LNCAP (cell line): ENCODE measurements at regions not wholly inside any gene's neighbourhood (a gene's known extent, or its start where the extent isn't known, plus 50 kb on each side); places are given as distances from the start of the nearest gene placed in this dataset.

Experiments
- TF ChIP-seq, protein P1 (sequence below): fragments of 450-650 bp; IDR thresholded peaks from 2 replicates; pipeline ENCODE4 v1.5.1; 2017; ENCODE audit warnings: mild to moderate bottlenecking

DNA sequence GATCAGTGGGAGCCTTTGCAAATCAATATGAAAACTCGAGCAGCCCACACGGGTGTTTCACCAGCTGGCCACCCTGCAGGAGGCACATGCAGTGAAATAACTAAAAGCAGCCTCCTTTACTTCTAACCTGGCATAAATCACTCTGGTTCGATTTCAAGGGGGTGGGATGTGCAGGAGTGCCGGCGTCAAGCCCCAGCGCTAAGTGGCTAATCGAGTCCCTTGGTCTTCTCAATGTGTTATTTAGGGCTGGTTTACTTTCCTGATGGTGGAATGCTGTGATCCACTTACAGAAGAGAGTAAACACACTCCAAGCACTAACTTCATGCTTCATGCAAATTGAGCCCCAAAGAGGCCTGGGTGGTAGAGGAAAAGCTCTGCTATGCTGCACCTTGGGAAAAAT, 109.4 kb downstream of the TMEM174 start:
- TF ChIP-seq, protein P1, sequence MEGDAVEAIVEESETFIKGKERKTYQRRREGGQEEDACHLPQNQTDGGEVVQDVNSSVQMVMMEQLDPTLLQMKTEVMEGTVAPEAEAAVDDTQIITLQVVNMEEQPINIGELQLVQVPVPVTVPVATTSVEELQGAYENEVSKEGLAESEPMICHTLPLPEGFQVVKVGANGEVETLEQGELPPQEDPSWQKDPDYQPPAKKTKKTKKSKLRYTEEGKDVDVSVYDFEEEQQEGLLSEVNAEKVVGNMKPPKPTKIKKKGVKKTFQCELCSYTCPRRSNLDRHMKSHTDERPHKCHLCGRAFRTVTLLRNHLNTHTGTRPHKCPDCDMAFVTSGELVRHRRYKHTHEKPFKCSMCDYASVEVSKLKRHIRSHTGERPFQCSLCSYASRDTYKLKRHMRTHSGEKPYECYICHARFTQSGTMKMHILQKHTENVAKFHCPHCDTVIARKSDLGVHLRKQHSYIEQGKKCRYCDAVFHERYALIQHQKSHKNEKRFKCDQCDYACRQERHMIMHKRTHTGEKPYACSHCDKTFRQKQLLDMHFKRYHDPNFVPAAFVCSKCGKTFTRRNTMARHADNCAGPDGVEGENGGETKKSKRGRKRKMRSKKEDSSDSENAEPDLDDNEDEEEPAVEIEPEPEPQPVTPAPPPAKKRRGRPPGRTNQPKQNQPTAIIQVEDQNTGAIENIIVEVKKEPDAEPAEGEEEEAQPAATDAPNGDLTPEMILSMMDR: no peak

DNA sequence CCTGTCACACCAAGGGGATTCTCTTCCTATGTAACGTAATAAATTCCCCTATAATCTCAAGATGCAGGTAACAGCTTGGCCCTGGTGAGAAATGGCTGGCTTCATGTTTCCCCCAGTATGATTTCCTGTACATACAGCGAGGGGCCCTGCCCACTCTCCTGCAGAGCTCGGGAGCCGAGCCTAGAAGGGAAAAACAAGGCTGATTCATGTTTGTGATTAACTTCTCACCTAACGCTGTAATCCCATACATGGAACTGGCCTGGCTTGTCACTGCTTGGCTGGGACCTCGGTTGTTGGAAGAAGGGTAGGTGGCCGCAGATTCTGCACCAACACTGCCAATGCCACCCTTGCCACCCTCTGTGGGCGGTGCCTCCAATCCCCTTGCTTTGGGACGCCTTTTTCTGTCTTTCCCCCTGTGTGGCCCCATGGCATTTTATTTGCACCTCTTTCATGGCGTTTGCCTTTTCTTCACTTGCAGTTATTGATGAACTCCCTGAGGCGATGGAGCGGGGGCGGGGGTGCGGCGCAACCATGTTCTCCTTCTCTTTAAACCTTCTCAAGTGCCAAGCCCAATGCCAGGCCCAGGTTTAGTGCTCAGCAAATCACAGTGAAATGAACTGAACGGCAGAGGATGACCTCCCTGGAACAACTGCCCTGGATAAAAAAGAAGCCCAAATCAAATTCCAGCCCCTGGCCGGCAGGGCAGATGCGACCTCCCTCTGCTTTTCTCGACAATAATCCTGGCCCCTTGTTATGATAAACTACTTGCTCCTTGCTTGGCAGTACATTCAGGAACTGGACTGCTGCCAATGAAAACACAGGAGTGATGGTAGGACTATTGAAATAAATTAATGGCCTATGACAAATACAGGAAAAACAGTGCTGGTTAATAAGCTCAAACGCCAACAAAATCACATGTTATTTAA, 108.1 kb downstream of the TMEM174 start:
- TF ChIP-seq, protein P1: no peak

DNA sequence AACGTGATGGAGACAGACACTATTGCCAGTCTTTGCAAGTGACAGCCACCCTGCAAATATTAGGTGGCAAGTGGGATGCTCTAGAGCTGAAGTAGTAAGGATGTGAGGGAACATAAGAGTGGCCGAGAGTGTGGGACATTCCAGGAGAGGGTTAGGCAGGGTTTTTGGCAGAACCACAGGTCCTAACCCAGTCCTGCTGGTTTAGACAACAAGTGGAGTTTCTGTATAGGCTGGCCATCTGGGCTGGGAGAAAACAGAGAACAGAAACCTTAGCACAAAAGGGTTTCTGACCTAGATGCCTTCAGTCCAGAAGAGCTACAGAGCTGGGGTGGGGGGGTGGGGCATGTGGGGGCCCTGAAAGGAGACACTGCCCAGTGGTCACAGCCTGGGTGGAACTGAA, 107.4 kb downstream of the TMEM174 start:
- TF ChIP-seq, protein P1: no peak

GRCh38 chr5:73279805-73280204, 106.8 kb downstream of the TMEM174 start:
- TF ChIP-seq, protein P1: no peak

- TF ChIP-seq, protein P1: no peak
Measured at GRCh38 chr5:73278693-73279092, 105.7 kb downstream of the TMEM174 start.

- TF ChIP-seq, protein P1: no peak
Measured at GRCh38 chr5:73274881-73275663, 102.1 kb downstream of the TMEM174 start.

DNA sequence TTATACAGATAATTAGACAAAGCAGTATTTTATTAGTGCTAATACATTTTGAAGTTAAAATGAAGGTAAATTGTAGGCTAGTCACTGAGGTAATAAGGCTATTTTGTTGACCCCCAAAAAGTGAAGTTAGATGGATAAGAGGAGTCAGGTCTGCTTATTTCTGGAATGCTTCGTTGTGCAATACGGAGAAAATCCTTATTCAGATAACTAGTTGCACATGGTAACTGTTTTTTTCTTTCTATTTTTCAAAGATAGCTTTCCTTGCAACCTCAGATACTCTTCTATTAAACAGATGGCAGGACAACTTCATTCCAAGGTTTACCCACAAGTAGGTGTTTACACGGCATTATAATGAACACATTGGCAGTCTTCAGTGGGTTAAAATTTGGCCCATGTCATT, 101.1 kb downstream of the TMEM174 start:
- TF ChIP-seq, protein P1: no peak
